Calu3 (cell line): ENCODE measurements at regions not wholly inside any gene's neighbourhood (a gene's known extent, or its start where the extent isn't known, plus 50 kb on each side); places are given as distances from the start of the nearest gene placed in this dataset.
A peak's percentile ranks its signal among the peaks of the same experiment; 100 is the strongest.

Source experiments
- BruUV-seq: library from RNA; stranded (reverse); fragments of 400-500 nt; replicated peaks from 2 replicates; lab custom pipeline; 2021; lab: Mats Ljungman, UMichigan
- CTCF ChIA-PET: fragments of 300-600 bp; sonication (Branson Sonifier 250); formaldehyde crosslinking; loops from one replicate; lab custom pipeline; 2022; ENCODE audit warnings: antibody characterized with exemption; lab: Charles Lee
- DNase-seq: peaks from one replicate; pipeline ENCODE4 v3.0.0; 2022
- H3K27ac Mint-ChIP-seq: one replicate; pipeline ENCODE4 v1.8.0; 2022; ENCODE audit warnings: mixed read lengths; ENCODE audit not compliant: unreplicated experiment
- H3K27me3 Mint-ChIP-seq: one replicate; pipeline ENCODE4 v1.8.0; 2022; ENCODE audit warnings: mixed read lengths; ENCODE audit not compliant: unreplicated experiment
- H3K36me3 Mint-ChIP-seq: one replicate; pipeline ENCODE4 v1.8.0; 2022; ENCODE audit warnings: mild to moderate bottlenecking, moderate library complexity, mixed read lengths; ENCODE audit not compliant: insufficient read depth, unreplicated experiment
- H3K4me1 Mint-ChIP-seq: one replicate; pipeline ENCODE4 v1.8.0; 2022; ENCODE audit warnings: mild to moderate bottlenecking, low read depth, mixed read lengths; ENCODE audit not compliant: unreplicated experiment
- H3K4me3 Mint-ChIP-seq: one replicate; pipeline ENCODE4 v1.8.0; 2022; ENCODE audit warnings: mild to moderate bottlenecking, low read depth, moderate library complexity, mixed read lengths; ENCODE audit not compliant: unreplicated experiment
- H3K9me3 Mint-ChIP-seq: one replicate; pipeline ENCODE4 v1.8.0; 2022; ENCODE audit warnings: low read depth, mixed read lengths; ENCODE audit not compliant: unreplicated experiment
- intact Hi-C: fragments of 100-400 bp; cut with micrococcal nuclease; formaldehyde crosslinking; loops from one replicate; pipeline ENCODE4 v1.10.0; 2022; ENCODE audit not compliant: unreplicated experiment
- TF ChIP-seq, protein P1 (sequence below): fragments of 200-600 bp; IDR thresholded peaks from one replicate; pipeline ENCODE4 v1.8.0; 2022; ENCODE audit warnings: antibody characterized with exemption; ENCODE audit not compliant: unreplicated experiment

DNA sequence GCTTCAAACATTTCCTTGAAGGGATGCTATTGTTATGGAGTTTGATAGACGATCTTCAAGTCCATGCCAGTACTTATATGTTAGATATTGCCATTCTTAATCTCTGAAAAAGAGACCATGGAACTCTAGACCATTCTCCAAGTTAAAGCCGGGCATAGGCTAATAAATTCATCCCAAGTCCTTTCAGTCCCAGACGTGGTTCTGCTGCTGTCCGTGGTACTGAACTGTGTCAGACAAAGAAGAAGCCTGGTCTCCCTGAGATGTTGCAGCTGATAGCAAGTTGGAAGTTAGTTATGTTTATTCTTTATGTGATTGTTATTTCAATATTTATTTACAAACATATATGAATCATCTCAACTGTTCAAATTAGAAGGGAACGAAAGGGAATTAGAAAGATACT is 158.7 kb downstream of the NMUR2 start:
- CTCF ChIA-PET = no interaction called here
- Mint-ChIP-seq H3K27ac (no peak overlapping the region), H3K36me3 (no peaks in the 10 kb centered on the region), H3K9me3 (no peaks in the 10 kb centered on the region), H3K4me1 (no peaks in the 10 kb centered on the region), H3K4me3 (no peak overlapping the region), H3K27me3 (peaks cover 36% of the 10 kb centered on the region)
- BruUV-seq = no TSS peak
- intact Hi-C loops = no loop called here
- TF ChIP-seq, protein P1, sequence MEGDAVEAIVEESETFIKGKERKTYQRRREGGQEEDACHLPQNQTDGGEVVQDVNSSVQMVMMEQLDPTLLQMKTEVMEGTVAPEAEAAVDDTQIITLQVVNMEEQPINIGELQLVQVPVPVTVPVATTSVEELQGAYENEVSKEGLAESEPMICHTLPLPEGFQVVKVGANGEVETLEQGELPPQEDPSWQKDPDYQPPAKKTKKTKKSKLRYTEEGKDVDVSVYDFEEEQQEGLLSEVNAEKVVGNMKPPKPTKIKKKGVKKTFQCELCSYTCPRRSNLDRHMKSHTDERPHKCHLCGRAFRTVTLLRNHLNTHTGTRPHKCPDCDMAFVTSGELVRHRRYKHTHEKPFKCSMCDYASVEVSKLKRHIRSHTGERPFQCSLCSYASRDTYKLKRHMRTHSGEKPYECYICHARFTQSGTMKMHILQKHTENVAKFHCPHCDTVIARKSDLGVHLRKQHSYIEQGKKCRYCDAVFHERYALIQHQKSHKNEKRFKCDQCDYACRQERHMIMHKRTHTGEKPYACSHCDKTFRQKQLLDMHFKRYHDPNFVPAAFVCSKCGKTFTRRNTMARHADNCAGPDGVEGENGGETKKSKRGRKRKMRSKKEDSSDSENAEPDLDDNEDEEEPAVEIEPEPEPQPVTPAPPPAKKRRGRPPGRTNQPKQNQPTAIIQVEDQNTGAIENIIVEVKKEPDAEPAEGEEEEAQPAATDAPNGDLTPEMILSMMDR = no peak
- DNase-seq = peak; percentile 56

DNA sequence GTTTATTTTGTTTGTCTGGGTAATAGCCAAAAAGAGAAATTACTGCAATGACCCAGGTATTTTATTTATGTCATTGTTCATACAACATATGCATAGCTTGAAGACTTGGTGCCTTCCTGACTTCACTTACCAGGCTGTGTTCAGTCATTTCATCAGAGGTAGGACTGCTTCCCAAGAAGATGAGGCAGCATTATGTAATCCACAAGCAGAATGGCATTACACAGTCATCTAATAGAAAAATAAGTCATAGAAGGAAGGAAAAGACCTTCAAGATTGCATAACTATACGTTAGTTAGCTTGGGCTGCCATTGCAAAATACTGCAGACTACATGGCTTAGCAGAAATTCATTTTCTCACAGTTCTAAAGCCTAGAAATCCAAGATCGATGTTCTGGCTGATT is 167.5 kb downstream of the NMUR2 start:
- peaks cover 3% of the 10 kb centered on the region for H3K9me3 Mint-ChIP-seq
- TF ChIP-seq, protein P1 = no peak
- H3K27ac Mint-ChIP-seq = no peak overlapping the region
- H3K4me1 Mint-ChIP-seq = no peaks in the 10 kb centered on the region
- no peak overlapping the region for H3K4me3 Mint-ChIP-seq
- CTCF ChIA-PET = no interaction called here
- no TSS peak for BruUV-seq
- intact Hi-C loops = no loop called here
- no peaks in the 10 kb centered on the region for H3K36me3 Mint-ChIP-seq
- peaks cover 3% of the 10 kb centered on the region for H3K27me3 Mint-ChIP-seq
- DNase-seq = no peak

GRCh38 chr5:152226191-152226590 is 178.9 kb downstream of the NMUR2 start:
- DNase-seq = no peak
- Mint-ChIP-seq H3K27ac (no peak overlapping the region), H3K9me3 (no peaks in the 10 kb centered on the region), H3K36me3 (no peaks in the 10 kb centered on the region), H3K4me1 (no peaks in the 10 kb centered on the region), H3K4me3 (no peak overlapping the region), H3K27me3 (no peaks in the 10 kb centered on the region)
- intact Hi-C loops = no loop called here
- CTCF ChIA-PET = interaction anchor here (0.7 kb wide), 1 partner anchor 76 kb away, joined by 3 read pairs; no protein-coding TSS in a partner anchor
- TF ChIP-seq, protein P1 = no peak
- no TSS peak for BruUV-seq

DNA sequence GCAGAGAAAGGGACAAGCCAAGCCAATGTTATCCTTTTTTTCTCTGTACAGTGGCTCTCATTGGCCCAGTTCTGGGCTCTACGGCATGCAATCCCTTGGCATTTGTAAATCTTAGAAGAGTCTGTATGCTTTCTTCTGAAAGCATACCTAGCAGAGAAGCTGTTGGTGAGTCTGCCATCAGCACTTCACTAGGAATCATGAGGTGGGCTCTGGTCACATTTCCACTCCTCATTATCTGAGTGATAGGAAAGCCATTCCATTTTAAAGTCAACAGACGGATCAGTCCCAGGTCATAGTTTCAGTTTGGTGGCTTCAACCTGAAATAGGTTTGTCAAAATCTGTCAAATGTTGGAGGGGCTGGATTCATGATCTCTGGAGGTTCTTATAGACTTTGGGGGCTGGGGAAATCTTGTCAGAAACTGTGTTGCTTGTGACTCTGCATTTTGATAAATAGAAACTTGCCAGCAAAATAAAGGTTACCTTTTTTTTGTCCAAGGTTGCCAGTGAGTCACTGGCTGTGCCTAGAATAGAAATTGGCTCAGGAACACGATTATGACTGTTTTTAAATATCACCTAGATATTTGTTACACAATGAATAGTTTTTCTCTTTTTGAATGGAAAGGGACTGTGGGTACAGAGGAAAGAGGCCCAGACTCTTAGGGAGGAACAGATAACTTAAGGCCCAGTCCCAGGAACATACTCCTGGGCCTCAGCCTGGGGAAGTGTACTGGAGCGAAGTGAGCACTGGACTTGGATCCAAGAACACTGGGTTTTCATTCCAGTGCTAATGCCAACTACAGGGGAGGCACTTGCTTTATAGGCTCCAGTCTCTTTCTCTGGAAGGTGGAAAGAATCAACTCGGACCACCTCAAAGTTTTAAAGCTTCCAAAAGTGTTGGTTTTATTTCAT is 183.1 kb downstream of the NMUR2 start:
- Mint-ChIP-seq H3K9me3 (no peaks in the 10 kb centered on the region), H3K27ac (no peak overlapping the region), H3K36me3 (no peaks in the 10 kb centered on the region), H3K4me1 (no peaks in the 10 kb centered on the region), H3K27me3 (no peaks in the 10 kb centered on the region), H3K4me3 (no peak overlapping the region)
- no peak for DNase-seq
- intact Hi-C loops = no loop called here
- TF ChIP-seq, protein P1 = no peak
- no TSS peak for BruUV-seq
- CTCF ChIA-PET = interaction anchor here (0.5 to 0.6 kb wide), 2 partner anchors 268 to 730 kb away, joined by 3 read pairs; no protein-coding TSS in a partner anchor
